ENCODE measurements at regions not wholly inside any gene's neighbourhood (a gene's known extent, or its start where the extent isn't known, plus 50 kb on each side); places are given as distances from the start of the nearest gene placed in this dataset.
"Not testable (repeated sequence)": the region's sequence is repeated elsewhere in the genome, so short reads cannot be mapped to it uniquely, and the experiment has no call there.

GRCh38 chr20:1825507-1825906 lies 69.7 kb upstream of the SIRPA start:
- no peak for DNase-seq

GRCh38 chr20:1824834-1825233 lies 70.4 kb upstream of the SIRPA start:
- DNase-seq, result no peak

GRCh38 chr20:1824181-1824580 lies 71.0 kb upstream of the SIRPA start:
- no peak for DNase-seq

DNA sequence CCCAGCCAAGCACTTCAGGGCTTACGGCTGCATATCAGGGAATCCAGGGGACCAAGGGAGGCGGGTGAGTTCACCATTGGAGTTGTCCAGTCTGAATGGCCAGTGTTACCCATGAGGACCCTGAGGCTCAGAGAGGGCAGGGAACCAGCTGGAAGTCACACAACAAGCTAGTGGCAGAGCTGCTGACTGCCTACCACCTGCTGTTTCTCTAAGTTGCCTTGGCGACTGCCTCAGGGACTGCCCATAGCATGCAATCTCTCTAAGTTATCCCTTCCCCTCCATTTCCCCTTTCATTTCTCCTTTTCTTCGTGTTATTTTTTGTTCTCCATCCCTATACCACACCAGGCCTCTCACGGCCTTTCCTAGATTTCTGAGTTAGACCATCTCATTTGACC lies 71.8 kb upstream of the SIRPA start:
- no peak for DNase-seq

- DNase-seq, result no peak
Observed at GRCh38 chr20:1822564-1823449, 72.4 kb upstream of the SIRPA start.

GRCh38 chr20:1820138-1821079 lies 74.8 kb upstream of the SIRPA start:
- DNase-seq, result no peak

DNA sequence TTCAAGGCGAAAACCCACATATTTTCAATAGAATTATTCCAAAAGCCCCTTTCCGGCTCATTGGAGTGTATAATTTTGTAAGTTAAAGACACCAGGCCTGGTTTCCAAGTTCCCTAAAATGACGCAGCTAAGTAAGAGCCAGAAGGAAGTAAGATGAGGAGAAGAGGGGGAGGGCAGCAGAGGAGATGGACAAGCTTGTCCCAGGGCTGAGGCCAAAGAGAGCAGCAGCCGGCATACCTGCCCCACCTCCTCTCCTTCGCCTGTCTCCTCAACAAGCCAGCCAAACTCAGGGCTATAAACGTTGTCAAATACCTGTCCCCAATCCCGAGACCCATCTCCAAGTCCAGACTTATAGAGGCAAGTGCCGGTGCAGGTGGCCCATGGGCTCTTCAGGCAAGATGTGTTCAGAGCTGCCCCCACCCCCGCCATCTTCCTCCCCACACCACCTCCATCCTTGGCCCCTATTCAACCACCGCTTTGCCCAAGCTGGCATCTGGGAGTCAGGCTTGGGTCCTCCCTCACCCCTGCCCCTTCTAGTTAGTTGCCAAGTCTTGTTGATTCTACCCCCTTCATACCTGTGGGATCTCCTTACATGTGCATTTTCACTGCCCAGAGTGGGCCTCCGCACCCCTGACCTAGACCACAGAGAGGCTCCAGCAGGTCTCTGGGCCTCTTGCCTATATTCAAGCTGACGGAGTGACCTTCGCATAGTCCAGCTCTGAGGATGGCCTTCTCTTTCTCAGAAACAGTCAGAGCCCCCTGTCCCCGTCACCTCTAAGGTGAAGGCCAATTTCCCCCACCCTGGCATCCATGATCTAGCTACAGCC lies 75.7 kb upstream of the SIRPA start:
- DNase-seq, result no peak

- no peak for DNase-seq
Observed at GRCh38 chr20:1818895-1819294, 76.3 kb upstream of the SIRPA start.

DNA sequence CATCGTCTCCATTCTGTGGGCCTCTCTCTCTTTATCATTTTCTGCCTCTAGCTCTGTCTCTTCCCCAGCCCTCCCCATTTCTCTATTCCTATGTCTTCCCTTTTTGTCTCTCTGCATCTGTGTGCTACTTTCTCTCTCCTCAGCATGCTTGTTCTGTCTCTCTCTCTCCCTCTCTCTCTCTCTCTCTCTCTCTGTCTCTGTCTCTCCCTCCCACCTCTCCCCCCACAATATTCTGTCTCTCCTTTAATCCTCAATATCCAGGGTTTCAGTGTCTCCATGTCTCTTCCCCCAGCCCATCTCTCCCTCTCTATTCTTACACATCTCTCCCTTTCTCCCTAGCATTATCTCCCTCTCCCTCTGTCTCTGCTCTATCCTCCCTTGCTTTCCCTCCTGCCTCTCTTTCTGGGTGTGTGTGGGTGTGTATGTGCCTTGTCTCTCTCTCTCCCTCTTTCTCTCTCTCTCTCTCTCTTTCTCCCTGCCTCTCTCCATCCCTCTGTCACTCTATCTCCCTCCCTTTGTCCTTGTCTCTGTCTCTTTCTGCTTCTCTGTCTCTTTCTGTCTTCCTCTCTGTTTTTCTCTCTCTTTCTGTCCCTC lies 76.9 kb upstream of the SIRPA start:
- DNase-seq, result no peak

- DNase-seq, result no peak
Observed at GRCh38 chr20:1817577-1818211, 77.5 kb upstream of the SIRPA start.

GRCh38 chr20:1816384-1817381 lies 78.5 kb upstream of the SIRPA start:
- no peak for DNase-seq

GRCh38 chr20:1815502-1816085 lies 79.6 kb upstream of the SIRPA start:
- no peak for DNase-seq

DNA sequence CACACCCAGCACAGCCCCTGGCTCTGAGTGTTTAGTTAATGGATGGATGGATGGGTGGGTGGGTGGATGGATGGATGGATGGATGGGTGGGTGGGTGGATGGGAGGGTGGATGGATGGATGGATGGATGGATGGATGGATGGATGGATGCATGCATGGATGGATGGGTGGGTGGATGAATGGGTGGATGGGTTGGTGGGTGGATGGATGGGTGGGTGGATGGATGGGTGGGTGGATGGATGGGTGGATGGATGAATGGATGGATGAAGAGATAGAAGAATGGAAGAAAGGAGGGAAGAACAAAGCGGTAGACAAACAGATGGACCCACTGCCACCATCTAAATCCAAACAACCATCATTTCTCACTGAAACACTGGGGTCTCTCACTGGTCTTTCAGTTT lies 80.3 kb upstream of the SIRPA start:
- not testable (repeated sequence) for DNase-seq

DNA sequence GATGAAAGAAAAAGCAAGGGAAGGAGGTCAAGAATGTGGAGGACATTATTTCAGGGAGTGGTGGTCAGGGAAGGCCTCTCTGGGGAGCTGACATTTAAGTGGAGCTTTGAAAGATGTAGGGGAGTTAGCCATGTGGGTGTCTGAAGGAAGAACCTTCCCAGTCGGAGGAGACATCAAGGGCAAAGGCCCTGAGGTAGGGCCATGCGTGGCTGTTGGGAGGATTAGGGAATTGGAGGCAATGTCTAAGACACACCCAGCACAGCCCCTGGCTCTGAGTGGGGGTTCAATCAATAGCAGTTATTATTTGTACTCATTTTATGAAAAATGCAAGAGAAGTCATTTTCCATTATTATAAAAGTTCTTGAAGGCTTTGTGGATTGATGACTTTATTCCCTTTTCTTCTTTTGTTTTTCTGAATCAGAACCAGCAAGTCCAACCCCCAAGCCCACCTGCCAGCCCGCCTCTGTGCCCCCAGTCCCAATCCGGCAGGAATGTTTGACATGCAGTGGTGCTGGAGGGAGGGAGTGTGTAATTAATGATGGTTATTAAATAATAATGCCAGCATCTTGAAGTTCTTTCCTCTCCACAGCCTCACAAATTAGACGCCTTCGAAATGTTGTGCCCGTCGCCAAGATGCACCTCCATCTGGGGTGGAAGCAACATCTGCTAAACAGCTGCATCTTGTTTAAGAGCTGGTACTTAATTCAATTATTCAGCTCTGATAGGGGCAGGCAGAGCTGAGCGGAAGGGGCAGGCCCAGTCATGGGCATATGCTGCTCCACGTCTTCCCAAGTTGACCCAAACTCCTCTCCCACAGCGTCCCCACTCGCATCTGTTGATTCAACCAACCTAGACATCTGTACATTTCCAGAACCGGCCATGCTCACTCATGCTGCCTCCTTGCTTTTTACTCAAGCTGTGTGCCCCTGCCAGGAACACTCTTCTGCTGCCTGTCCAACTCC lies 81.3 kb upstream of the SIRPA start:
- no peak for DNase-seq

DNA sequence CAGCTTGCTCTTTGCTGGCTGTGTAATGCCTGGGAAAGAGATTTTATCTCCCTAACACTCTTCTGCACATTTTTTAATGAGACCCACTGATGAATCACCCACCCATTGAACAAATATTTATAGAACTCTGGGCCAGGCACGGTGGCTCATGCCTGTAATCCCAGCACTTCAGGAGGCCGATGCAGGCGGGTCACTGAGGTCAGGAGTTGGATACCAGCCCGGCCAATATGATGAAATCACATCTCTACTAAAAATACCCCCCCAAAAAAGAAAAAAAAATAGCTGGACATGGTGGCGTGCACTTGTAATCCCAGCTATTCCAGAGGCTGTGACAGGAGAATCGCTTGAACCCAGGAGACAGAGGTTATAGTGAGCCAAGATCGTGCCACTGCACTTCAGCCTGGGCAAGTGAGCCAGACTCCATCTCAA lies 82.1 kb upstream of the SIRPA start:
- no peak for DNase-seq

DNA sequence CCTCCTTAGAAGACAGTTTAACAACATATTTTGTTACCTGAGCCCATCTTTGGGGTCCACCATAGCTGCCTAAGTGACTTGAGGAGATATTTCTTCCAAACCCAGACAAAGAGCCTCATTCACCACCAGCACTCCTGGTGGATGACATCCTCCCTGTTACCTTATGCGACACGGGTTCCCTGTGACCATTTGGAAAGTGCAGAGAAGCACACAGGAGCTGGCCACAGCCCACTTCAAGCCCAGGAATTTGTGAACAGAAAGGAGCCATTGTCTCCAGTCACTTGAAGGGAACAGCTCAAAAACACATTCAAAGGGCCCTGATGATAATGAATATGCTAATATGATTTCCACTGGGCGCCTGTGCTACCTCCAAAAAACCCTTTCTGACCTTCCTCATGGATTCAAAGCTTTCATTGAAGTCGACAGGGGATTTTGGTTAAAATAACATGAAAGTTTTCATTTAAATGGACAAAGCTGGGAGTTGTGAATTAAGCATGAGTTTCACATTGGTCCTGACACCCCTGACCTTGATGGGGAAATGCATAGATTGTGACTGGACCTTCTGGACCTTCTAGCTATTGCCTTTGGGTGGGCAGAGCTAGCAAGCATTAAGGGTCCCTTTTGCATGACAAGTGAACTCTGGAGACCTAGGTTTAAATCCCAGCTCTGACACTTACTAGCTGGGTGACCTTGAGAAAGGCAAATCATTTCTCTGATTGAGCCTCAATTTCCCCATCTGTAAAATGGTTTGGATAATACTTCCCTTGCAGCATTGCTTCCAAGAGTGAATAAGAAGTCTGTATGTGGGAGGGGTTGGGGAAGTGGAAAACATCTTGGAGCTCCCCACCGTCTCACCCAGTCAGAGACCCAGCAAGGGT lies 83.3 kb upstream of the SIRPA start:
- no peak for DNase-seq

- DNase-seq, result no peak
Observed at GRCh38 chr20:1810926-1811620, 84.1 kb upstream of the SIRPA start.
